Nephron progenitor cell (in vitro differentiated cells): ENCODE measurements at regions not wholly inside any gene's neighbourhood (a gene's known extent, or its start where the extent isn't known, plus 50 kb on each side); places are given as distances from the start of the nearest gene placed in this dataset.

Source experiments
- DNase-seq: peaks from one replicate; pipeline ENCODE4 v3.0.0; 2021
- H3K27ac Mint-ChIP-seq: 2 replicates; pipeline ENCODE4 v1.8.0; 2021; ENCODE audit warnings: mild to moderate bottlenecking, moderate library complexity, mixed read lengths
- H3K27me3 Mint-ChIP-seq: 2 replicates; pipeline ENCODE4 v1.8.0; 2021; ENCODE audit warnings: mild to moderate bottlenecking, low read depth, mixed read lengths; ENCODE audit not compliant: poor library complexity
- H3K36me3 Mint-ChIP-seq: 2 replicates; pipeline ENCODE4 v1.8.0; 2021; ENCODE audit warnings: low read depth, mixed read lengths
- H3K4me1 Mint-ChIP-seq: 2 replicates; pipeline ENCODE4 v1.8.0; 2021; ENCODE audit warnings: mixed read lengths
- H3K4me3 Mint-ChIP-seq: 2 replicates; pipeline ENCODE4 v1.8.0; 2021; ENCODE audit warnings: mild to moderate bottlenecking, moderate library complexity, mixed read lengths
- H3K9me3 Mint-ChIP-seq: 2 replicates; pipeline ENCODE4 v1.8.0; 2021; ENCODE audit warnings: mild to moderate bottlenecking, moderate library complexity, mixed read lengths
- TF ChIP-seq, protein P1 (sequence below): fragments of 200-600 bp; sonication (generic); IDR thresholded peaks from 2 replicates; pipeline ENCODE4 v1.5.0; 2021; ENCODE audit warnings: antibody characterized with exemption

DNA sequence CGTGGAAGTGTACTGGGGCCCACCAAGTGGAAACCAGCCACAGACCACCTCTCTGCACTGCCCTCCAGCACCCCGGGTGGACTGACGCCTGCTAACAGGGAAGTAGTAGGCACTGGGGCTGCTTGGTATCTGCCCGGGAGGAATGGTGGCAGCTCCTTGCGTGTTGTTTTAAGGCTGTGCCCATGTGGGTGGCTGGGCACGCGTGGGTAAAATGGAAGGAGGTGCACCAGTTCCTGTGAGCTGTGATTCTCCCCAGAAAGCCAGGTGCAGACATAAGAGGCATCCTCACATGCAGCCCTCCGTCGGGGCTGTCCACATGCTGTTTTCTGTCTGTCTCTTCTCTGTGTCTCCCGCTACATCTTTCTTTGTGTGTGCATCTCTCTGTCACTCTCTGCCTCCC lies 122.3 kb downstream of the ENGASE start:
- H3K4me3 Mint-ChIP-seq, result no peak overlapping the region
- H3K4me1 Mint-ChIP-seq, result peaks cover 19% of the 10 kb centered on the region
- H3K9me3 Mint-ChIP-seq, result no peaks in the 10 kb centered on the region
- H3K27me3 Mint-ChIP-seq, result peaks cover 76% of the 10 kb centered on the region
- no peaks in the 10 kb centered on the region for H3K36me3 Mint-ChIP-seq
- no peak for DNase-seq
- H3K27ac Mint-ChIP-seq, result no peak overlapping the region
- TF ChIP-seq, protein P1, sequence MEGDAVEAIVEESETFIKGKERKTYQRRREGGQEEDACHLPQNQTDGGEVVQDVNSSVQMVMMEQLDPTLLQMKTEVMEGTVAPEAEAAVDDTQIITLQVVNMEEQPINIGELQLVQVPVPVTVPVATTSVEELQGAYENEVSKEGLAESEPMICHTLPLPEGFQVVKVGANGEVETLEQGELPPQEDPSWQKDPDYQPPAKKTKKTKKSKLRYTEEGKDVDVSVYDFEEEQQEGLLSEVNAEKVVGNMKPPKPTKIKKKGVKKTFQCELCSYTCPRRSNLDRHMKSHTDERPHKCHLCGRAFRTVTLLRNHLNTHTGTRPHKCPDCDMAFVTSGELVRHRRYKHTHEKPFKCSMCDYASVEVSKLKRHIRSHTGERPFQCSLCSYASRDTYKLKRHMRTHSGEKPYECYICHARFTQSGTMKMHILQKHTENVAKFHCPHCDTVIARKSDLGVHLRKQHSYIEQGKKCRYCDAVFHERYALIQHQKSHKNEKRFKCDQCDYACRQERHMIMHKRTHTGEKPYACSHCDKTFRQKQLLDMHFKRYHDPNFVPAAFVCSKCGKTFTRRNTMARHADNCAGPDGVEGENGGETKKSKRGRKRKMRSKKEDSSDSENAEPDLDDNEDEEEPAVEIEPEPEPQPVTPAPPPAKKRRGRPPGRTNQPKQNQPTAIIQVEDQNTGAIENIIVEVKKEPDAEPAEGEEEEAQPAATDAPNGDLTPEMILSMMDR, result no peak

DNA sequence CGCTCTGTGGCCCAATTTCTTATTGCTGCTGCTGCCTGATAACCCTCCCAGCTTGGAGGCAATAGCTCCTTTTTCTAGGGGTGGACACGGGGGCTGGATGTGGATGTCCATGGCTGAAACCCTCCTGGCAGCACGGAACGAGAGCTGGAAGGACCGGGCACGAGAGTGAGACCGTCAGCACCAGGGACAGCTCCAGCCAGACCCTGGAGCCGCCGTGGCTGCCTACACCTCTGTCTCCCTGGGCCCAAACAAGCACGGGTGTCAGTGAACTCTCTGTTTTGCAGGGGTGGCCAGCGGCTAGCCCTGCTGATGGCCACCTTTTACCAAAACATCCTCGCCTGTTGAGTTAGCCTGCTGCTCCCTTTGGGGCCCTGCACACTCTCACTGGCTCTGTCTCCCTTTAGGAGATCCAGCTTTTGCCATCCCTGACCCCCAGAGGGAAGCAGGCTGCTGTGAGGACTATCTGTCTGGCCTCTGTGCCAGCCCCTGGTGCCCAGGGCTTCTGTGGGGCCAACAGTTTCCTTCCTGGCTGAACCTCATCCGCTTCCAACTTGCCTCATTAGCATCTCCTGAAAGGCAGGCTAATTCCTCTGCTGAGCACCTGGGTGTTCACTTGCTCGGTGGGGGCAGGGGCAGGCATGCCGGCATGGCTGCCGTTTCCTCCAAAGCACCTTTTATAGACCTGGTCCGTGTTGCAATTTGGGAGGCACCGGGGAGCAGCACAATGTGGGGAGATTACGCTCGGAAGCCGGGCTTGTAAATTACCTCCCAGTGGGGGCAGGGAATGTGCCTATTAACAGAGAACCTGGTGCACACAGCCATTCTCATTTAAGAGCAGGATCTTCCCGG lies 118.1 kb downstream of the ENGASE start:
- Mint-ChIP-seq H3K4me3 (no peak overlapping the region), H3K4me1 (no peaks in the 10 kb centered on the region), H3K9me3 (no peaks in the 10 kb centered on the region), H3K27me3 (peaks cover 94% of the 10 kb centered on the region), H3K36me3 (no peaks in the 10 kb centered on the region), H3K27ac (no peak overlapping the region)
- TF ChIP-seq, protein P1, result no peak
- peak; percentile 96 for DNase-seq

DNA sequence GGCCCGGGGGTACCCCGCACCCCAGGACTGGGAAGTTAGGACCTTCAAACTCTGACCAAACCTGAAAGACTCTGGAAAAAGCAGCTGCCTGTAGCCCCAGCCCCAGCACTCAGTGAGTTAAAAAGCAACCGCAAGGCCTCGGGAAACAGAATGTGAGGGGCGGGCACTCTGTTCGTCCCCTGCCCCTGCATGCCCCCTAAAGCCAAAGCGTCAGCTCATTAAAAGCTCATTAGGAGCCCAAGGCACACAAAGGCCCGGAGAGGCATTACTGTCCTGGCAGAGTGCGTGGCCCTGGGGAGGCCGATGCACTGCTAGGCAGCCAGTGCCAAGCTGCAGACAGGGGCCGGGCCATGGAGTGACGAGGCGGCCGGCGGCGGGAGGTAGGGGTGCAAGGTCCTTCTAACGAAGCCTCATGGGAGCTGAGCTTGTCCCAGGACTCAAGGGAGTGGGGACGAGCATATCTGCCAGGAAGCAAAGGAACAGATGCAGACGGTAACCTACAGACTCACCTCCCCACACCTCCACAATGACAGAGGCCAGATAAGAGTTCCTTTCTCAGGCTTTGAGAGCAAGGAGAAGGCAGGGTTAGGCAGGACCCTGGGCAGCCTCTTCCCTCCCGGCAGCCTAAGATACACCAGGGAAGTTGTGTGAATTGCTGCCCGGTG lies 116.8 kb downstream of the ENGASE start:
- TF ChIP-seq, protein P1, result no peak
- Mint-ChIP-seq H3K4me1 (no peaks in the 10 kb centered on the region), H3K4me3 (no peak overlapping the region), H3K36me3 (no peaks in the 10 kb centered on the region), H3K27me3 (peaks cover 94% of the 10 kb centered on the region), H3K9me3 (no peaks in the 10 kb centered on the region), H3K27ac (no peak overlapping the region)
- DNase-seq, result no peak

DNA sequence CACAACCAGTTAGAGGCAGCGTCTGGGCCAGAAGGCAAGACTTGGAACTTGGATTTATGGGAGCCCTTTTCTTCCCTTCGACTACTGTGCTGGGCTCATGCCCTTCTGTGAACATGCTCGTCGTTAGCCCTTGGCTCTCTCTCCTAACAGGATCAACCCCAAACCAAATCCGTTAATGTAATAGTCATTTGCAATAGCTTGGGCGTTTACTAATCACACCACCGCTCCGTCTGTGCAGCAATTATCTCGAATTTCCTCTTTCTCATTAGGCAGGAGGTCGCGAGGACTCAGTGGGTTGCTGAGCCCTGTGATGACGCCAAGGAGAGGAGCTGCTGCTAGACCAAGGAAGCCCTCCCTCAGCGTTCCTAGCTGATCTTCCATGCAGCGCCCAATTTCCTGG lies 114.7 kb downstream of the ENGASE start:
- H3K4me1 Mint-ChIP-seq, result no peaks in the 10 kb centered on the region
- no peaks in the 10 kb centered on the region for H3K36me3 Mint-ChIP-seq
- H3K27ac Mint-ChIP-seq, result no peak overlapping the region
- TF ChIP-seq, protein P1, result no peak
- no peak overlapping the region for H3K4me3 Mint-ChIP-seq
- no peaks in the 10 kb centered on the region for H3K9me3 Mint-ChIP-seq
- peaks cover 97% of the 10 kb centered on the region for H3K27me3 Mint-ChIP-seq
- no peak for DNase-seq

DNA sequence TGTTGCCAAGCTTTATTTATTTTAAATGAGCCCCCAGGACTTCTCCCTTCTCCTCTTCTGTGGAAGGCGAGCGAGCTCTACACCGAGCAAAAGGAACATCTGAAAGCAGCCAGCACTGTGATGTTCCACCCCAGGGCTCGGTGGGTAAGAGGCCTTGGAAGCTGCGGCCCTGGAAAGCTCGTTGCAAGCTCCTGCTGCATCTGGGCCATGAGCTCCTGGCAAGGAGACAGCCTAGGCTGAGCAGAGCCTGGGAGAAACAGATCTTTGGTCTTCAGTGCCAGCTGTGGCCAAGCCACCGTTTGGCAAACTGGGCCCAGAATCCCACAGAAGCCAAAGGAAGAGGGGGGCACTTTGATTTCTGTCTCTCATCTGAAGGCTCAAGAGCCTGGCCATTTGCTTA lies 114.1 kb downstream of the ENGASE start:
- Mint-ChIP-seq H3K9me3 (no peaks in the 10 kb centered on the region), H3K27ac (no peak overlapping the region), H3K27me3 (peaks cover 98% of the 10 kb centered on the region), H3K4me3 (no peak overlapping the region), H3K36me3 (no peaks in the 10 kb centered on the region), H3K4me1 (no peaks in the 10 kb centered on the region)
- TF ChIP-seq, protein P1, result no peak
- no peak for DNase-seq
